GM12865 (cell line): ENCODE measurements at regions not wholly inside any gene's neighbourhood (a gene's known extent, or its start where the extent isn't known, plus 50 kb on each side); places are given as distances from the start of the nearest gene placed in this dataset.
"Not testable (repeated sequence)": the region's sequence is repeated elsewhere in the genome, so short reads cannot be mapped to it uniquely, and the experiment has no call there.

ENCODE experiments used
- DNase-seq: peaks from one replicate; pipeline ENCODE4 v3.0.0; 2010; ENCODE audit warnings: low read depth
- H3K4me3 ChIP-seq: 2 replicates; pipeline ENCODE4 v1.5.1; 2011; ENCODE audit warnings: mild to moderate bottlenecking, low read depth, low read length, control low read depth
- TF ChIP-seq, protein P1 (sequence below): IDR thresholded peaks from 2 replicates; pipeline ENCODE4 v1.5.1; 2011; ENCODE audit warnings: low read length, control low read depth, low read depth, inconsistent platforms; ENCODE audit not compliant: insufficient read depth; ENCODE audit errors: missing control alignments

DNA sequence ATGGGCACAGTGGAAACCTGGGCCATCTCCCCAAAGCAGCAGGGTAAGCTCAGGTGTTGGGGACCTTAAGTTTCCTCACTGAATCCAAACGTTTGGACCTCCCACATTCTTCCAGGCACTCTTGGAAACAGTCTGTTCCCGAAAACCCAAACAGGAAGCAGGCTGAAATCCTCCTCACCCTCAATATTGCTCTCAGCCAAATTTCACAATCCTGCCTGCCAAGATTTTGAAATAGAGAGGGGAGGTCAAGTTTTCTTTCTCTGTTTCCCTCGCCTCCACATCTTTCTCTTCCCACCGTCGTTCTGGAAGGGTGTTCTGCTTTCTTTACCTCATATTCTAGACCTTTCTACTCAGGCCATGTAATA, 392.0 kb upstream of the SASH1 start:
- no peak for DNase-seq
- no peak overlapping the region for H3K4me3 ChIP-seq
- TF ChIP-seq, protein P1, sequence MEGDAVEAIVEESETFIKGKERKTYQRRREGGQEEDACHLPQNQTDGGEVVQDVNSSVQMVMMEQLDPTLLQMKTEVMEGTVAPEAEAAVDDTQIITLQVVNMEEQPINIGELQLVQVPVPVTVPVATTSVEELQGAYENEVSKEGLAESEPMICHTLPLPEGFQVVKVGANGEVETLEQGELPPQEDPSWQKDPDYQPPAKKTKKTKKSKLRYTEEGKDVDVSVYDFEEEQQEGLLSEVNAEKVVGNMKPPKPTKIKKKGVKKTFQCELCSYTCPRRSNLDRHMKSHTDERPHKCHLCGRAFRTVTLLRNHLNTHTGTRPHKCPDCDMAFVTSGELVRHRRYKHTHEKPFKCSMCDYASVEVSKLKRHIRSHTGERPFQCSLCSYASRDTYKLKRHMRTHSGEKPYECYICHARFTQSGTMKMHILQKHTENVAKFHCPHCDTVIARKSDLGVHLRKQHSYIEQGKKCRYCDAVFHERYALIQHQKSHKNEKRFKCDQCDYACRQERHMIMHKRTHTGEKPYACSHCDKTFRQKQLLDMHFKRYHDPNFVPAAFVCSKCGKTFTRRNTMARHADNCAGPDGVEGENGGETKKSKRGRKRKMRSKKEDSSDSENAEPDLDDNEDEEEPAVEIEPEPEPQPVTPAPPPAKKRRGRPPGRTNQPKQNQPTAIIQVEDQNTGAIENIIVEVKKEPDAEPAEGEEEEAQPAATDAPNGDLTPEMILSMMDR, result no peak

DNA sequence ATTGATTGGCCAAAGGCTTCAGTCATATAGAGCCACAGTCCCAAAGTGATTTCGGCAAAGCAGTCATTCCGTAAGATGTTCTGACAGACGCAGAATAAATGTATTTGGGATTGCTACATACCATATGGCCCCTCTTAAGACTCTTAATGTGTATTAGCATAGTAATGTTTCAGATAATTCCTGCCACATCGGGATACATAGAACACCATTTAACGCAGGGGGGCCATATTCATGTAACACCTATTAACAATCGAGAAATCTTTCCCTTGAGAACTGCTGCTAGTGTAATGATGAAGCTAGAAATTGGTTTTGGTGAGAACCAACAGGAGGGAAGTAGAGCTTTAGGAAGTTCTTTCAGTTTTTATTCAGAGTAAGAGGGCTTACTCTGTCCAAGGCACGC, 390.9 kb upstream of the SASH1 start:
- no peak for DNase-seq
- H3K4me3 ChIP-seq, result no peak overlapping the region
- TF ChIP-seq, protein P1, result no peak

DNA sequence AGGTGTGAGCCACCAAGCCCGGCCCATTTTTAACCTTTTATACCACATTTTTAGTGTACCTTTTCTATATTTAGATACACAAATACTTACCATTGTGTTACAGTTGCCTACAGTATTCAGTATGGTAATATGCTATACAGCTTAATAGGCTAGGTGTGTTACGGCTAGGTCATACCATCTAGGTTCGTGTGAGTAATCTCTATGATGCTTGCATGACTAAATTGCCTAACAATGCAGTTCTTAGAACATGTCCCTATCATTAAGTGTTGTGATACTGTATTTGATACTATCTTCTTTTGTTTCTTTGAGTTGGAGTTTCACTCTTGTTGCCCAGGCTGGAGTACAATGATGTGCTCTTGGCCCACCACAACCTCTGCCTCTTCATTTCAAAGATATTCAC, 387.7 kb upstream of the SASH1 start:
- no peak overlapping the region for H3K4me3 ChIP-seq
- TF ChIP-seq, protein P1, result no peak
- DNase-seq, result no peak

DNA sequence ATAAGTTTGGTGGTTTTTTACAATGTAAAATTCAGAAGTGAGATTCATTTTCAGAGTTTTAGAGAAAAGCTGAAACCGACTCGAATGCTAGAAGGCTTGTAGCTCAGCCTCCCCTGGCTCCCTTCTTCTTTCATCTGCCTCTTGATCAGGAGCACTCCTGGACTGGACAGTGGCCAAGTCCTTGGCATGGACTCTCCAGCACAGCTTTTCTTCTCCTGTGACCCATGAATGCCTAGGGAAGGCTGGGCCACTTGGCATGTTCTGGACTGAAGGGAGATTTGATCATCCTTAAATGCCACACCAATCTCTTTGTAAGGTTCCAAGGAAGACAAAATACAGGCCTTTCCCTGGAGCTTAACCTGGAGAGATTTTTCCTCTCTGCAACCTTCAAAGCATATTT, 384.0 kb upstream of the SASH1 start:
- H3K4me3 ChIP-seq, result no peak overlapping the region
- TF ChIP-seq, protein P1, result no peak
- no peak for DNase-seq

DNA sequence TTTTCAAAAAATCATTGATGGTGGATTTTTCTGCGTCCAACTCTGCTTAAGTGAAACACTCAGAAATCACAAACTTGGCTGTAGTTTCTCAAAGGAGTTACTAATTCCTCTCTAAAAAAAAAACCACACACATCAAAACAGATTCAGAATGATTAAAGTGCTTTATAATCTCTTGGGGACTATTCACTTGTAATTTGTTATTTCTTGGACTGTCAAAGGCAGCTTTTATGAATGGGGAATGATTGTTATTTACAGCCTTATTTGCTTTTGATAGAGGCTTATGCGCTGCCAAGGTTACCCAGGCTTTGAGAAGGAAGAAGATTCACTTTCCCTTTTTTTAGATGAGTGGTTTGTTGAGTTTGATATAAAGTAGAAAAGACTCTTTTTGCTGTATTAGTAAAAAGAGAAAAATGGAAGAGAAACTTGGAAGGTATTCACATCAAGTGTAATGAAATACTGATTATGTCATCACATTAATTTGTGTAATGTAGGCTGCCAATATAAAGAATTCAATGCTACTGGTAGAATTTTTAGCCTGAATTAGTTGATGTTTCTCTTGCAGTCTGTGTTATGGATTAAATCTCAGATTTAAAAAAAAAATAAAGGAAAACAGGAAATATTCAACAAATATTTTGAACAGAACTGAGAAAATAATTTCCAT, 381.0 kb upstream of the SASH1 start:
- DNase-seq, result no peak
- no peak overlapping the region for H3K4me3 ChIP-seq
- TF ChIP-seq, protein P1, result no peak

DNA sequence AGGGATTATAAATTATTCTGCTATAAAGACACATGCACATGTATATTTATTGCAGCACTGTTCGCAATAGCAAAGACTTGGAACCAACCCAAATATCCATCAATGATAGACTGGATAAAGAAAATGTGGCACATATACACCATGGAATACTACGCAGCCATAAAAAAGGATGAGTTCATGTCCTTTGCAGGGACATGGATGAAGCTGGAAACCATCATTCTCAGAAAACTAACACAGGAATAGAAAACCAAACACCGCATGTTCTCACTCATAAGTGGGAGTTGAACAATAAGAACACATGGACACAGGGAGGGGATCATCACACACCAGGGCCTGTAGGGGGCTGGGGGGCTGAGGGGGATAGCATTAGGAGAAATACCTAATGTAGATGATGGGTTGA, 377.2 kb upstream of the SASH1 start:
- DNase-seq, H3K4me3 ChIP-seq: not testable (repeated sequence)

DNA sequence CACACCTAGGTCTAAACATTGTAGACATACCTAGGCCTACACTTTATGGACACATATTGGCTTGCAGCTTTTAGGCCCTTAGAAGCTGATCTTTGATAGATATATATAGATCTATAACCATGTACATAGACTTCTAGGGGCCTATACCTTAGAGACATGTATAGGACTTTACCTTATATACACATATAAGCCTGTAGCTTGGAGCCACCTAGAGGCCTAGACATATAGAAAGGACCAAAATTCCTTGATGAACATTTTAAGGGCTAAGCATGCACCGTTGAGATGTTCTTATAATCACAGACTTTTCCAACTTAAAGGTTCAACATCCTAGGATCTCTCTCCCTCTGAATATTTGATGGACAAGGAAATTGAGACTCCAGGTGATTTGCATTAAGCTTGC, 371.7 kb upstream of the SASH1 start:
- no peak for DNase-seq
- TF ChIP-seq, protein P1, result peak; percentile 18
- H3K4me3 ChIP-seq, result no peak overlapping the region
